ENCODE measurements at regions not wholly inside any gene's neighbourhood (a gene's known extent, or its start where the extent isn't known, plus 50 kb on each side); places are given as distances from the start of the nearest gene placed in this dataset.

GRCh38 chr6:144741659-144742058 lies 456.5 kb downstream of the UTRN start:
- H3K23ac ChIP-seq (ENCODE audit: insufficient read length) = no peak overlapping the region
- H4K20me1 ChIP-seq (replicated peaks in 1 of 2; ENCODE audit: control insufficient read depth in 1 of 2, insufficient read depth in 2 of 2, low read length in 2 of 2) = no peaks in the 10 kb centered on the region
- no peaks in the 10 kb centered on the region for H3K23me2 ChIP-seq (ENCODE audit: low read depth, low read length)
- no peak overlapping the region for H2BK20ac ChIP-seq (ENCODE audit: low read length)
- FAIRE-seq (no peak), DNase-seq (ENCODE audit: low read depth in 1 of 2, low spot score in 2 of 2) (no peak)
- no peaks in the 10 kb centered on the region for H3K9me3 ChIP-seq (ENCODE audit: insufficient read depth in 2 of 2, low read depth in 1 of 2, low read length in 1 of 2)
- H3K18ac ChIP-seq (ENCODE audit: extremely low read depth, low read length) = no peak overlapping the region
- H3K14ac ChIP-seq (ENCODE audit: insufficient read length) = no peak overlapping the region
- no peak overlapping the region for H4K5ac ChIP-seq (ENCODE audit: insufficient read length, low read depth, low read length)
- 96% methylated on average over 3 of the region's 3 CpGs; no CpG with 5 or more reads in 1 of the 2 experiments for WGBS, 2 experiments (ENCODE audit: extremely low coverage in 1 of 2, insufficient coverage in 1 of 2, insufficient read length in 1 of 2, insufficient replicate concordance in 2 of 2, low coverage in 1 of 2, low lambda C conversion rate in 2 of 2, missing lambda C conversion rate in 1 of 2)
- no peak overlapping the region for H2BK120ac ChIP-seq (replicated peaks; ENCODE audit: low read depth, low read length)
- H3K4ac ChIP-seq (replicated peaks; ENCODE audit: insufficient read length, low read depth, low read length) = no peak overlapping the region
- POLR2A ChIA-PET (ENCODE audit: partially characterized antibody) = no interaction called here
- TF ChIP-seq, protein P1, sequence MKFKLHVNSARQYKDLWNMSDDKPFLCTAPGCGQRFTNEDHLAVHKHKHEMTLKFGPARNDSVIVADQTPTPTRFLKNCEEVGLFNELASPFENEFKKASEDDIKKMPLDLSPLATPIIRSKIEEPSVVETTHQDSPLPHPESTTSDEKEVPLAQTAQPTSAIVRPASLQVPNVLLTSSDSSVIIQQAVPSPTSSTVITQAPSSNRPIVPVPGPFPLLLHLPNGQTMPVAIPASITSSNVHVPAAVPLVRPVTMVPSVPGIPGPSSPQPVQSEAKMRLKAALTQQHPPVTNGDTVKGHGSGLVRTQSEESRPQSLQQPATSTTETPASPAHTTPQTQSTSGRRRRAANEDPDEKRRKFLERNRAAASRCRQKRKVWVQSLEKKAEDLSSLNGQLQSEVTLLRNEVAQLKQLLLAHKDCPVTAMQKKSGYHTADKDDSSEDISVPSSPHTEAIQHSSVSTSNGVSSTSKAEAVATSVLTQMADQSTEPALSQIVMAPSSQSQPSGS (IDR thresholded peaks at IDR 0.05; ENCODE audit: low read length) = no peak
- TF ChIP-seq E2F6 (IDR thresholded peaks at IDR 0.05) = no peak
- no peak for TF ChIP-seq NRF1 (IDR thresholded peaks at IDR 0.05; ENCODE audit: low read depth, low read length)
- no peak for TF ChIP-seq SUZ12 (IDR thresholded peaks at IDR 0.05; ENCODE audit: low read length)
- no peak for TF ChIP-seq JUND (IDR thresholded peaks at IDR 0.05; ENCODE audit: low read length)
- TF ChIP-seq TAF7 (optimal IDR thresholded peaks at IDR 0.05; ENCODE audit: borderline replicate concordance, low read depth, low read length) = no peak
- no peak for TF ChIP-seq ASH2L (IDR thresholded peaks at IDR 0.05; ENCODE audit: low read length)
- TF ChIP-seq KDM4A (IDR thresholded peaks at IDR 0.05; ENCODE audit: low read depth, low read length, severe bottlenecking) = no peak
- no peak for TF ChIP-seq GABPA (IDR thresholded peaks at IDR 0.05; ENCODE audit: borderline replicate concordance, insufficient read depth, low read length)
- TF ChIP-seq CHD2 (IDR thresholded peaks at IDR 0.05; ENCODE audit: low read length) = no peak
- TF ChIP-seq POLR2AphosphoS5 (IDR thresholded peaks at IDR 0.05; ENCODE audit: low read depth, low read length) = no peak
- TF ChIP-seq SP2 (IDR thresholded peaks at IDR 0.05; ENCODE audit: low read length) = no peak
- no peak overlapping the region for H3K4me2 ChIP-seq (ENCODE audit: insufficient read depth in 1 of 2, low read depth in 2 of 2, low read length in 2 of 2)
- CTCF ChIA-PET (ENCODE audit: partially characterized antibody) = no interaction called here
- H3K9ac ChIP-seq (replicated peaks in 1 of 4; ENCODE audit: extremely low read depth in 1 of 4, low read depth in 3 of 4, low read length in 3 of 4) = no peak overlapping the region
- H3K27me3 ChIP-seq (replicated peaks in 1 of 4; ENCODE audit: control insufficient read depth in 3 of 4, extremely low read depth in 1 of 4, insufficient read depth in 3 of 4, low read length in 3 of 4) = no peaks in the 10 kb centered on the region
- H3K27ac ChIP-seq (ENCODE audit: low read depth, low read length) = no peak overlapping the region
- no peaks in the 10 kb centered on the region for H3K79me2 ChIP-seq (ENCODE audit: control insufficient read depth in 1 of 2, insufficient read depth in 2 of 2, low read length in 2 of 2)
- H3K79me1 ChIP-seq (ENCODE audit: low read depth, low read length) = no peaks in the 10 kb centered on the region
- H3K56ac ChIP-seq (replicated peaks; ENCODE audit: insufficient read length, low read depth, low read length) = no peak overlapping the region
- H4K8ac ChIP-seq (ENCODE audit: extremely low read depth, insufficient read depth, low read length) = no peak overlapping the region
- 0 out of 8 replicates have a peak, but pooled peaks cover 0 to under 1% (median 0%) of the 10 kb centered on the region in 4 experiments for H3K36me3 ChIP-seq (ENCODE audit: control insufficient read depth in 2 of 4, insufficient read depth in 4 of 4, low read length in 3 of 4)
- no peak overlapping the region for H2AFZ ChIP-seq (ENCODE audit: low read length)
- H2BK15ac ChIP-seq (ENCODE audit: low read length) = no peak overlapping the region
- H2AK5ac ChIP-seq (ENCODE audit: low read depth, low read length) = no peak overlapping the region
- H3K4me1 ChIP-seq (replicated peaks in 1 of 4; ENCODE audit: control insufficient read depth in 3 of 4, insufficient read depth in 4 of 4, low read length in 3 of 4) = peaks cover 2 to 8% (median 6%) of the 10 kb centered on the region in 4 experiments; a peak in 4 of 7 replicates
- H2BK5ac ChIP-seq (ENCODE audit: low read depth, low read length) = no peak overlapping the region
- no peak overlapping the region for H3K4me3 ChIP-seq (ENCODE audit: extremely low read depth in 1 of 4, insufficient read depth in 2 of 4, low read depth in 3 of 4, low read length in 4 of 4)
- H4K91ac ChIP-seq (replicated peaks; ENCODE audit: insufficient read length, low read length) = no peak overlapping the region
- H2BK12ac ChIP-seq (ENCODE audit: low read depth, low read length) = no peak overlapping the region

All from H1 (cell line).